K562 (cell line): ENCODE measurements at regions not wholly inside any gene's neighbourhood (a gene's known extent, or its start where the extent isn't known, plus 50 kb on each side); places are given as distances from the start of the nearest gene placed in this dataset.

ENCODE experiments used
- BRD9 ChIP-seq: fragments of 450-650 bp; IDR thresholded peaks from 2 replicates; pipeline ENCODE4 v1.6.1; 2018; ENCODE audit warnings: low read depth; ENCODE audit not compliant: partially characterized antibody
- ESRRB ChIP-seq: fragments of 250-450 bp; sonication (Bioruptor Pico); IDR thresholded peaks from 2 replicates; pipeline ENCODE4 v1.5.0; 2020; ENCODE audit warnings: mild to moderate bottlenecking, moderate library complexity, borderline replicate concordance
- GATAD2B ChIP-seq: fragments of 450-650 bp; IDR thresholded peaks from 2 replicates; pipeline ENCODE4 v1.6.1; 2017; ENCODE audit warnings: mild to moderate bottlenecking, borderline replicate concordance
- JUNB ChIP-seq: fragments of 450-650 bp; formaldehyde crosslinking; conservative IDR thresholded peaks from 2 replicates; pipeline ENCODE4 v1.4.0; 2020; ENCODE audit warnings: mild to moderate bottlenecking
- PCBP1 ChIP-seq: fragments of 200-400 bp; formaldehyde crosslinking; IDR thresholded peaks from 2 replicates; pipeline ENCODE4 v1.6.1; 2018; ENCODE audit warnings: mild to moderate bottlenecking, low read depth, low read length; ENCODE audit not compliant: poor library complexity, severe bottlenecking
- POLR2H ChIP-seq: IDR thresholded peaks from 2 replicates; pipeline ENCODE4 v1.6.1; 2016; ENCODE audit warnings: missing genetic modification characterization, low read depth, mild to moderate bottlenecking, control low read depth, missing compliant biosample characterization, moderate library complexity
- ZNF561 ChIP-seq: fragments of 450-650 bp; formaldehyde crosslinking; conservative IDR thresholded peaks from 2 replicates; pipeline ENCODE4 v1.4.0; 2020; ENCODE audit warnings: mild to moderate bottlenecking, moderate library complexity
- ZNF695 ChIP-seq: fragments of 450-650 bp; formaldehyde crosslinking; IDR thresholded peaks from 2 replicates; pipeline ENCODE4 v1.4.0; 2020; ENCODE audit warnings: mild to moderate bottlenecking, moderate library complexity
- TF ChIP-seq, protein P1 (sequence below): fragments of 250-450 bp; sonication (Bioruptor Pico); IDR thresholded peaks from 2 replicates; pipeline ENCODE4 v1.8.0; 2021; ENCODE audit warnings: mild to moderate bottlenecking, moderate library complexity
- TF ChIP-seq, protein P2 (sequence below): fragments of 450-650 bp; IDR thresholded peaks from 2 replicates; pipeline ENCODE4 v1.6.1; 2017; ENCODE audit warnings: antibody characterized with exemption, mild to moderate bottlenecking

DNA sequence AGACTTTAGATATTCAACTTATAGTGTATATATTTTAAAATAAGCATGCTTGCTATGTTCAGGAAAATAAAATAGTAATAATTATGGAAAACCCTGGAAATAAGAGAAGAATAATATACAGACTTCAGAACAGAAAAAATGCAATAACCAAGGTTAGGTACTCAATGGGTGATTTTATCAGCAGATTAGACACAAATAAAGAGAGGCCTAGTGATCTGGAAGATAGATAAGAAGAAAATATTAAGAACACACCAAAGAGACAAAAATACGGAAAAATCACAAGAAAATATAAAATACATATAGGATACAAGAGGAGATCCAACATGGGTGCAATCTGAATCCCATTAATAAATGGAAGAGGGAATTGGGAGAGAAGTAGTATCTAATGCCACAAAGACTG, 1348.5 kb upstream of the WWC1 start (continued):
- TF ChIP-seq GATAD2B (no peak), ZNF561 (CRISPR knock-in tag) (no peak), ZNF695 (CRISPR knock-in tag) (no peak), PCBP1 (no peak), JUNB (no peak), ESRRB (no peak), BRD9 (no peak), POLR2H (tag) (no peak)
- TF ChIP-seq, protein P1, sequence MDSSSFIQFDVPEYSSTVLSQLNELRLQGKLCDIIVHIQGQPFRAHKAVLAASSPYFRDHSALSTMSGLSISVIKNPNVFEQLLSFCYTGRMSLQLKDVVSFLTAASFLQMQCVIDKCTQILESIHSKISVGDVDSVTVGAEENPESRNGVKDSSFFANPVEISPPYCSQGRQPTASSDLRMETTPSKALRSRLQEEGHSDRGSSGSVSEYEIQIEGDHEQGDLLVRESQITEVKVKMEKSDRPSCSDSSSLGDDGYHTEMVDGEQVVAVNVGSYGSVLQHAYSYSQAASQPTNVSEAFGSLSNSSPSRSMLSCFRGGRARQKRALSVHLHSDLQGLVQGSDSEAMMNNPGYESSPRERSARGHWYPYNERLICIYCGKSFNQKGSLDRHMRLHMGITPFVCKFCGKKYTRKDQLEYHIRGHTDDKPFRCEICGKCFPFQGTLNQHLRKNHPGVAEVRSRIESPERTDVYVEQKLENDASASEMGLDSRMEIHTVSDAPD (CRISPR knock-in tag) = no peak
- TF ChIP-seq, protein P2, sequence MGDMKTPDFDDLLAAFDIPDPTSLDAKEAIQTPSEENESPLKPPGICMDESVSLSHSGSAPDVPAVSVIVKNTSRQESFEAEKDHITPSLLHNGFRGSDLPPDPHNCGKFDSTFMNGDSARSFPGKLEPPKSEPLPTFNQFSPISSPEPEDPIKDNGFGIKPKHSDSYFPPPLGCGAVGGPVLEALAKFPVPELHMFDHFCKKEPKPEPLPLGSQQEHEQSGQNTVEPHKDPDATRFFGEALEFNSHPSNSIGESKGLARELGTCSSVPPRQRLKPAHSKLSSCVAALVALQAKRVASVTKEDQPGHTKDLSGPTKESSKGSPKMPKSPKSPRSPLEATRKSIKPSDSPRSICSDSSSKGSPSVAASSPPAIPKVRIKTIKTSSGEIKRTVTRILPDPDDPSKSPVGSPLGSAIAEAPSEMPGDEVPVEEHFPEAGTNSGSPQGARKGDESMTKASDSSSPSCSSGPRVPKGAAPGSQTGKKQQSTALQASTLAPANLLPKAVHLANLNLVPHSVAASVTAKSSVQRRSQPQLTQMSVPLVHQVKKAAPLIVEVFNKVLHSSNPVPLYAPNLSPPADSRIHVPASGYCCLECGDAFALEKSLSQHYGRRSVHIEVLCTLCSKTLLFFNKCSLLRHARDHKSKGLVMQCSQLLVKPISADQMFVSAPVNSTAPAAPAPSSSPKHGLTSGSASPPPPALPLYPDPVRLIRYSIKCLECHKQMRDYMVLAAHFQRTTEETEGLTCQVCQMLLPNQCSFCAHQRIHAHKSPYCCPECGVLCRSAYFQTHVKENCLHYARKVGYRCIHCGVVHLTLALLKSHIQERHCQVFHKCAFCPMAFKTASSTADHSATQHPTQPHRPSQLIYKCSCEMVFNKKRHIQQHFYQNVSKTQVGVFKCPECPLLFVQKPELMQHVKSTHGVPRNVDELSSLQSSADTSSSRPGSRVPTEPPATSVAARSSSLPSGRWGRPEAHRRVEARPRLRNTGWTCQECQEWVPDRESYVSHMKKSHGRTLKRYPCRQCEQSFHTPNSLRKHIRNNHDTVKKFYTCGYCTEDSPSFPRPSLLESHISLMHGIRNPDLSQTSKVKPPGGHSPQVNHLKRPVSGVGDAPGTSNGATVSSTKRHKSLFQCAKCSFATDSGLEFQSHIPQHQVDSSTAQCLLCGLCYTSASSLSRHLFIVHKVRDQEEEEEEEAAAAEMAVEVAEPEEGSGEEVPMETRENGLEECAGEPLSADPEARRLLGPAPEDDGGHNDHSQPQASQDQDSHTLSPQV = no peak
- TF ChIP-seq, all 486 proteins: peak for 0
